Activated naive CD8-positive, alpha-beta T cell (primary cell): ENCODE measurements at regions not wholly inside any gene's neighbourhood (a gene's known extent, or its start where the extent isn't known, plus 50 kb on each side); places are given as distances from the start of the nearest gene placed in this dataset.

Experiments
- H3K27ac Mint-ChIP-seq: one replicate; pipeline ENCODE4 v1.8.0; 2021; ENCODE audit warnings: mixed read lengths
- H3K27me3 Mint-ChIP-seq: one replicate; pipeline ENCODE4 v1.8.0; 2021; ENCODE audit warnings: mixed read lengths
- H3K36me3 Mint-ChIP-seq: one replicate; pipeline ENCODE4 v1.8.0; 2021; ENCODE audit warnings: mixed read lengths
- H3K4me1 Mint-ChIP-seq: one replicate; pipeline ENCODE4 v1.8.0; 2021; ENCODE audit warnings: low read depth, mixed read lengths
- H3K4me3 Mint-ChIP-seq: one replicate; pipeline ENCODE4 v1.8.0; 2021; ENCODE audit warnings: mild to moderate bottlenecking, mixed read lengths
- H3K9me3 Mint-ChIP-seq: one replicate; pipeline ENCODE4 v1.8.0; 2021; ENCODE audit warnings: low read depth, mixed read lengths

DNA sequence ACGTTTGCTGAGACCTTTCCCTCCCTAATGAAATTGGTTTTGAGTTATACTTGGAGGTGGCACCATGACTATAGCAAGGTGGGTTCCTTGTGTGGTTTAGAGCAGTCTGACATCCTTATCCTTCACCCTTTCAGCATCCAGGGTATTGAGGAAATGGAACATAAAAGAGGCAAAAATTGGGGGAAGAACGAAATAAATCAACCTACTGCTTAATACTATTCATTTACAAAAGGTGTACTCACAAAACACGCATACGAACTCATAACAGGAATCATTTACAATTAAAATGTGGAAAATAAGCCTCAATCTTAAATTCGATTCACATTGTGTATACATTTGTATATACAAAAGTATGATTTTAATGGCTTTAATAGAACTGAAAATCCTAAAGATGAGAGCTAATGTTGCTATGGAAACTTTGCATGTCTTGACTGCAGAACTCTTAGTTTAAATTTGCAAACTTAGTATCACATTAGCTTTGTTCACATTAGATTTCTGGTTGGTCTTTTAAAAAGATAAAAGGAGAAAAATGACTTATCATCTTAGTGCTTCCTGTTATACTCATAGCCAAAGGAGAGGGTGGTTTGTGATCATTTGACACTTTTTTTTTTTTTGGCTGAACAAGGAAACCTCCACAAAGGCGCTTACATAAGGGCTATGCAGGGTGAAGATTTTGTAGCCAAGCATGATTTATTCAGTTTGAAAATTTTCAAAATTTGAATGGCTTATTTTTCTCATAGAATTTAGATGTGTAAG, 76.1 kb upstream of the ATXN1 start:
- Mint-ChIP-seq H3K4me3 (peak overlapping the region; percentile 58), H3K4me1 (peaks cover 30% of the 10 kb centered on the region), H3K27ac (no peak overlapping the region), H3K27me3 (no peaks in the 10 kb centered on the region), H3K9me3 (no peaks in the 10 kb centered on the region), H3K36me3 (peaks cover 2% of the 10 kb centered on the region)

DNA sequence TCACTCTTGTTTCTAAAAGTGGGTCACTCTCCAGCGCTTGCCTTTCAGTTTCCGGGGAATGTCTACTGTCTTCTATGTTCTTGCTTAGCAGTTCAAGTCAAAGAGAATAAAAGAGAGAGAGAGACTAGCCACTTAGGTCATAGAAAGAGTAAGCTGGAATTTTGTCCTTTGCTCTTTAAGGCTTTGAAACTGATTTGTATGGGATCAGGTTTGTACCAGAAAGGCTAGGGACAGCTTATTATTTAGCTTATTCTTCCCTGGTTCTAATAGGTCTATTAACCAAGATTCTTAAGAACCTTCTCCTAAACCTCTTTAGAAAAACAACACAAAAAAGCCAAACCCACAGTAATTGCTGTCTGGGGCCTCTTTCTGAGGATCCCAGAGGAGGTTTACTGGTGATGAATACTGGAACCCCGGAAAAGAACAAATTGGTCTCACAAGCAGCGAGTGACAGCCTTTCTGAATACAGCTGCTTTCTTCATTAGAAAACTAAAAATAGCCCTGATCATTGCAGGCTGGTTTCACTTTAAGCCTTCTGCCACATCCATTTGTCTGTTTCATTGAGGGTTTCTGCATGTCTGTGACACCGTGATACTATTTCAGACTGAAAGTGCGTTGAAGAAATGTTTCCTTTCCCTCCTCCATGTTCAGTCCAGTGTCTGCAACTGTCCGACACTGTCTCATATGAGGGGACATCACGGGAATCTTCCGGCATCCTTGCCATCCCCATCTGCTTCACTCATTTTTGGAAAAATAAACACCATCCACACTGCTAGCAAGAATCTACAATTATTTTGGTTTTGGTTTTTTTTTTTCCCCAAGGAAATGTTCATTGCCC, 75.1 kb upstream of the ATXN1 start:
- H3K36me3 Mint-ChIP-seq: peaks cover 2% of the 10 kb centered on the region
- no peaks in the 10 kb centered on the region for H3K27me3 Mint-ChIP-seq
- no peaks in the 10 kb centered on the region for H3K9me3 Mint-ChIP-seq
- peaks cover 30% of the 10 kb centered on the region for H3K4me1 Mint-ChIP-seq
- H3K27ac Mint-ChIP-seq: peak overlapping the region; percentile 16
- peak overlapping the region; percentile 58 for H3K4me3 Mint-ChIP-seq

DNA sequence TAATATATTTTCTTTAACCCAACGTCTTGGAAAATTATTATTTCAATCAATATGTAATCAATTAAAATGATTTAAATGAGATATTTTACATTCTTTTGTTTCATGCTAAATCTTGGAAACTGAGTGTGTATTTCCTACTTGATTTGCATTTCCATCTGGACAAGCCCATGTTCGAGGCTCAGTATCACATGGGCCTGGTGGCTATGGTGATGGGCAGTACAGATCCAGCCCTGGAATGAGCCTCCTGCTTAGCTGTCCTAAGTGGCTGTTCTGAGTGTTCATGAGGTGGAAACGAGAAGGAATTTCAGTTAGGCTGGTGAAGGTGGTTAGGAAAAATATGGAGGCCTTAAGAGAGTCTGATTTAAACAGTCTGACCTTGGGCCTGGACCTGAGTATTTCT, 73.0 kb upstream of the ATXN1 start:
- H3K27me3 Mint-ChIP-seq: no peaks in the 10 kb centered on the region
- peaks cover 26% of the 10 kb centered on the region for H3K4me1 Mint-ChIP-seq
- H3K9me3 Mint-ChIP-seq: no peaks in the 10 kb centered on the region
- H3K27ac Mint-ChIP-seq: no peak overlapping the region
- no peak overlapping the region for H3K4me3 Mint-ChIP-seq
- no peaks in the 10 kb centered on the region for H3K36me3 Mint-ChIP-seq

DNA sequence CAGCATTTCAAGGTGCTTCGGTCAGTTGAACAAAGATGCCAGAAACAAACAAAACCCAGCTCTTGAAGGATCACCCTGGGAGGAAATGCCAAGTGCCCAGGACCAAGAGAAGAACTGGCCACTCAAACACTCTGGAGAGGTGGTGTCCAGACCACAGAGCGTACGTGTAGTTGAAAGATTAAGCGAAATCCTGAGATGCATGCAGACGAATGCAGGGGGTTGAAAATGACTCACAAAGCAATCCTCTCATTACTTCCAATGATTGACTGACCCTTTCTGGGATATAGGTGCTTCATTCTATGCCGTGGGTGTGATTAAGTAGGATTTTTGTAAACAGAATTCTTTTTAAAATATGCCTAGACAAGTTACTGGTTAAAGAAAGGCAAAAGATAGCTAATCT, 71.5 kb upstream of the ATXN1 start:
- Mint-ChIP-seq H3K9me3 (no peaks in the 10 kb centered on the region), H3K27me3 (no peaks in the 10 kb centered on the region), H3K4me1 (peaks cover 21% of the 10 kb centered on the region), H3K36me3 (no peaks in the 10 kb centered on the region), H3K27ac (no peak overlapping the region), H3K4me3 (no peak overlapping the region)

DNA sequence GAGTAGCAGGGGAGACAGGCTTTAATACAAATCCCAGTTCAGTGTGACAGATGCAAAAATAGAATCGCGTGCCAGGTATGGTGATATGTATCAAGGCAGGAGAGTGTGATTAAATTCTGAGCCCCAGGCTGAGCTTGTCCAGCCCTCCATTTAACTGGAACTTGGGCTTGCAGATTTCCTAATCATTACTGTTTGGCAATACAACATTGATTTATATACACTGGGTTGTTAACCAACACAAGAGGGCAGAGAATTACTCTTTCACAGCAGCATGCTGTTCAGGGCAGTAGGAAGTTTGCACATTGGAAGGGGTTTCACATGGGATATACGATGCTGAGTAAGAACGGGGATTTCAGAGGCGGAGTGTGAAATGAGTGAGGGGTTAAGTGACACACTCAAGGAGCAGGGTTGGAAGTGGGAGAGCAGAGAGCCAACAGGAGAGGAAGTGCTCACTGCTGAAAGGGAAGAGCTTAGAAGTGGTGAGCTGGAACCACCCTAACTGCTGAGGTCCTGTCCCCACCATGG, 70.8 kb upstream of the ATXN1 start:
- Mint-ChIP-seq H3K36me3 (no peaks in the 10 kb centered on the region), H3K4me1 (peaks cover 18% of the 10 kb centered on the region), H3K9me3 (no peaks in the 10 kb centered on the region), H3K4me3 (no peak overlapping the region), H3K27ac (no peak overlapping the region), H3K27me3 (peaks cover 2% of the 10 kb centered on the region)

DNA sequence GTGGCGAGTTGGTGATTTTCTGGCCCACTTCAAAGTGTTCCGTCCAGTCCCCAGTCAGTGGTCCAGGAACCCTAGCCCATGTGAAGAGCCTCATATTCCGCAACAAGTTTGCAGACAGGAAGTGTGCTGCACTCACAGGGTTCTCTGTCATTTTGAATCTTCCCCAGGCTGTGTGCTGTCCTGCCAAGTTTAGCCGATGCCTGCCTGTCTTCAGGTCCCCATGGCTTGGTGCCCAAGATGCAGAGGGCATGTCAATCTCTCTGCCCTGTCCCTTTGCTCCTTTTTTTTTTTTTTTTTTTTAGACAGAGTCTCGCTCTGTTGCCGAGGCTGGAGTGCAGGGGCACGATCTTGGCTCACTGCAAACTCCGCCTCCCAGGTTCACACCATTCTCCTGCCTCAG, 69.9 kb upstream of the ATXN1 start:
- Mint-ChIP-seq H3K36me3 (no peaks in the 10 kb centered on the region), H3K4me3 (no peak overlapping the region), H3K27me3 (peaks cover 3% of the 10 kb centered on the region), H3K27ac (no peak overlapping the region), H3K9me3 (no peaks in the 10 kb centered on the region), H3K4me1 (peaks cover 8% of the 10 kb centered on the region)

DNA sequence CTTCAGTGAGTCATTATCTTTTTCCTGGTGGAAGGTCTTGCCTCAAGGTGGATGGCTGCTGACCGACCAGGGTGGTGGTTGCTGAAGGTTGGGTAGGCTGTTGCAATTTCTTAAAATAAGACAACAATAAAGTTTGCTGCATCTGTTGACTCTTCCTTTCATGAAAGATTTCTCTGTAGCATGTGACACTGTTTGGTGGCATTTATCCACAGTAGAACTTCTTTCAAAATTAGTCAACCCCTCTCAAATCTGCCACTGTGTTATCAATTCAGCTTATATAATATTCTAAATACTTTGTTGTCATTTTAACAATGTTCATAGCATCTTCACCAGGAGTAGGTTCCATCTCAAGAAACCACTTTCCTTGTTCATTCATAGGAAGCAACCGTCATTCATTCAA, 66.8 kb upstream of the ATXN1 start:
- Mint-ChIP-seq H3K4me3 (no peak overlapping the region), H3K4me1 (peaks cover 5% of the 10 kb centered on the region), H3K27ac (no peak overlapping the region), H3K27me3 (peaks cover 4% of the 10 kb centered on the region), H3K9me3 (no peaks in the 10 kb centered on the region), H3K36me3 (no peaks in the 10 kb centered on the region)

DNA sequence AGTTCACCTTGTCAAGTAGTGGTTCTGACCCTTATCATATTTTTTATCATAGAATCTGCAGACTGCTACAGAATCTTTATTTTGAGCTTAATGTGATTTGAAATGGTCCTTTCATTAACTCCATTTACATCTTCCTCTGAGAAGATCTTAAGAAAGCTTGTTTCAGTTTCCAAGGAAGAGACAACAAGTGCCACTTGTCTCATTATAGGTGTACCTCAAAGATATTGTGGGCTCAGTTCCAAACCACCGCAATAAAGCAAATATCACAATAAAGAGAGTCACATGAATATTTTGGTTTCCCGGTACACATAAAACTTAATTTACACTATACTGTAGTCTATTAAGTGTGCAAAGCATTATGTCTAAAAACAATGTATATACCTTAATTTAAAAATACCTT, 66.4 kb upstream of the ATXN1 start:
- H3K4me3 Mint-ChIP-seq: no peak overlapping the region
- no peaks in the 10 kb centered on the region for H3K36me3 Mint-ChIP-seq
- peaks cover 4% of the 10 kb centered on the region for H3K27me3 Mint-ChIP-seq
- H3K4me1 Mint-ChIP-seq: peaks cover 5% of the 10 kb centered on the region
- H3K27ac Mint-ChIP-seq: no peak overlapping the region
- no peaks in the 10 kb centered on the region for H3K9me3 Mint-ChIP-seq

DNA sequence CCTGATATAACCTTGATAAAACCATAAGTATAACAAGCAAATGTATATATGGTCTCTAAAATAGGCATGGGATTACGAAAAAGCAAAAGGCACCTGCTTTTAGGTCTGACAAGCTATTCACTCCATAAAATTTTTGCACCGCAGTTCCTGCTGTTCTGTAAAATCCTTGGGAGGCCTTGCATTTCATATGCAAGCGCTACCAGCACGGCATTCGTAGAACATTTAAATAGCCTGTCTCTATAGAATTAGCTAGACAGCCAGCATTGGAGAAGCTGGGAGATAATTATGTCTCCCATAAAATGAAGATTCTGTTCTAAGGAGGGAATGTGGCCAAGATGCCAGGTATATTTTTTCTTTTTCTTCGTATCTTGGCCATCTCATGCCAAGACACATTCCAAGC, 64.5 kb upstream of the ATXN1 start:
- Mint-ChIP-seq H3K27ac (no peak overlapping the region), H3K4me1 (peaks cover 5% of the 10 kb centered on the region), H3K4me3 (no peak overlapping the region), H3K9me3 (no peaks in the 10 kb centered on the region), H3K36me3 (no peaks in the 10 kb centered on the region), H3K27me3 (peaks cover 4% of the 10 kb centered on the region)

DNA sequence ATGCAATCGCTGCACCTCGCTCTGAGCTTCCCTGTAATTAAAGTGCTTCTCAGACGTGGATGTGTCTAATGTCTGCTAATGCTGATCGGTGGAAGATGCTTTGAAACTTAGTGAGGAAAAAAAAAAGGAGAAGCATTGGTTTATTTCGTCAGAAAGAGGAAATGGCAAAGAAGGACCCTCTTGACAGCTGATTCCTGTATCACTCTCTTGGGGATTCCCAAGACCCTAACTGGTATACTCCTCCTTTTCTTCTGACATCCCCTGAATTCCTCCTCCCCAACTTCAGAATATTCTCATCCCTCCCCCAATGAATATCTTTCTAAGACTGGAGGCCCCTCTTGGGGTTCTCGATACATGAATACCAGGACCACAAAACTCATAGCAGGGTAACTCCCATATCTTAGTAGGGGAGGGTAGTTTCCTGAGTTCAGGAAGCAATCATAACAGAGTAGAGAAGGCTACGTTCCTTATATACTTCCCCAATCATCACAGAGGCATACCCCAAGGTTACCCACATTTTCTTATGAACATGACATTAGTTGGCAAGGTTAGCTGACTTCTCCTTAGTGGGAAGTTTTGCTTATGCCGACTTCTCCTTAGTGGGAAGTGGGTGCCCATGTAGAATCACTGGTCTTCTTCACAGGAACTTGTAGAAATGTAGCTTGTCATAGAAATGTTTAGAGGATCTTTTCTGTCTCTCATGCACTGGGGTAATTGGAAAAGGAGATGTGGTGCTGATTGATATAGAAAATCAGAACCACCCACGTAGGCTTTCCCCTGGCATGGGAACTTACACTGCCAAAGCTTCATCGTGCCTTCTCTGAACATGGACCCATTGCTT, 63.8 kb upstream of the ATXN1 start:
- H3K36me3 Mint-ChIP-seq: no peaks in the 10 kb centered on the region
- H3K27me3 Mint-ChIP-seq: peaks cover 4% of the 10 kb centered on the region
- no peak overlapping the region for H3K27ac Mint-ChIP-seq
- H3K4me1 Mint-ChIP-seq: peaks cover 5% of the 10 kb centered on the region
- no peak overlapping the region for H3K4me3 Mint-ChIP-seq
- H3K9me3 Mint-ChIP-seq: no peaks in the 10 kb centered on the region

DNA sequence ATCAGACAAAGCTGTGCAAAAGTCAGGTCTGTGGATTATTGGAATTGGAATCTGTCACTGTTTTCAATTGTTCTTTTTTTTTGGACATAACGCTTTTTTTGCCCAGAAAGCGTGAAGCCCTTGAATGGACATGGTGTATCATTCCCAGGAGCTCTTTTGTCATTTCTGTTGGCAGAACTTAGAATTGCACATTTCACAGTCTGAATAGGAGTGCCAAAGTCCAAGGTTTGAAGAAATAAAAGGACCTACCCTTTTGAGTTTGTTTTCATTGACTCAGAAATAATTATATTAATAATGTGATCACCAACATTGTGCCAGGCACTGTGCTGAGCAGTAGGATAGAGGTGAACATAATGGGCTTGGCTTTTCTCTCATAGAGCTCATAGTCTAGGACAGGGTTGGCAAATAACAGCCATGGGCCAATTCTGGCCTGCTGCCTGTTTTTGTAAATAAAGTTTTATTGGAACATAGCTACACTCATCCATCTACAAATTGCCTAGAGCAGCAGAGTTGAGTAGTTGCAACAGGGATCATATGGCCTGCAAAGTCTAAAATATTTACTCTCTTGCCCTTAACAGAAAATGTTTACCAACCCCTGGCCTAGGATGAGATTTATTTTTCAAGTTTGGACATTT, 62.6 kb upstream of the ATXN1 start:
- Mint-ChIP-seq H3K27ac (no peak overlapping the region), H3K4me3 (no peak overlapping the region), H3K36me3 (no peaks in the 10 kb centered on the region), H3K4me1 (peaks cover 5% of the 10 kb centered on the region), H3K9me3 (no peaks in the 10 kb centered on the region), H3K27me3 (peaks cover 4% of the 10 kb centered on the region)

DNA sequence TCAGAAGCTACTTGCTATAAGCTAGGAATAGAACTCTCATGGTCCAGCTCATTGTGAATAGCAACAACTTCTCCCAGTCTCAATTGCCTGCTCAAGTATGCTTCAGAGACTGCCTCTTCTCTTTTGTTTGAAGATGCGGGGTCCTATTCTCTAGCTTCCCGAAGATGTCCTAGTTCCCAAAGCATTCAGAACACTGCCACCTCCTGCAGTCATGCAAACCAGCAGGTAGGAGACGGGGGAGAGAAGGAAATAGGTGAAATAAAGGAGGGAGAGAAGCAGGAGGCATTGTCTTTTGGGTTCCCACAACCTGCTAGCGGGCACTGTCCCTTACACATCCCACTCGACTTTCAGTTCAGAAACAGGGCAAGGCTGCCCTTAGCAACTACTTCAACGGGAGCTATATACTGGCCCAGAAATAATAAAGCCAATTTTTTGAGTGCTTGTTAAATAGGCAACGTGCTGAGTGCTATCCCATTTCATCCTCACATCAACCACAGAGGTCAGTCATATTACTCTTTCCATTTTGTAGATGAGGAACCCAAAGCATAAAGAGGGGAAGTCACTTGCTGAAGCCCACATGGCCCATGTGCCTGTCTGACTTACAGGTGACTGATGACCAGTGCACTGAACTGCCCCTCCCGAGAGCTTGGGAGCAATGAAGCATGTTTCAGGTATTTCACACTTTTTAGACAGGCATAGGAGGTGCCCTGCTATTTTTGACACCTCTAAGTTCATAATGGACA, 61.9 kb upstream of the ATXN1 start:
- no peak overlapping the region for H3K4me3 Mint-ChIP-seq
- H3K27me3 Mint-ChIP-seq: peaks cover 4% of the 10 kb centered on the region
- H3K36me3 Mint-ChIP-seq: no peaks in the 10 kb centered on the region
- H3K4me1 Mint-ChIP-seq: peaks cover 4% of the 10 kb centered on the region
- H3K9me3 Mint-ChIP-seq: no peaks in the 10 kb centered on the region
- H3K27ac Mint-ChIP-seq: no peak overlapping the region

DNA sequence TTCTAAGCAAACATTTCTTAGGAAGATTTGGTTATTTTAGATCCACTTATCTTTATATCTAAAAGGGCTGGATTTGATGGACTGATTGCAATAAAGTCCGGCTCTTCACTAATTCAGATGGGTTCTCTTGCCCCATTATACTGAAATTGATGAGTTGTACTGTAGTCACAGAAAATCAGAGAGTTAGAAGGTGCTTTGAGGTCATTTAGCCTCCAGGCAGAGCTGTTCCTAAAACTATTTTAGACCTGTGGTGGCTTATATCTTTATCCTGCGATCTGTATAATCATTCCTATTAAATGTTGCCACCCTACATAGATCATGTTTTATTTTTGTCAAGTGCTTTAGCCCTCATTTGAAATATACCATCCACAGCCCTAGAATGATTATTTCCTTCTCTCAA, 61.3 kb upstream of the ATXN1 start:
- no peaks in the 10 kb centered on the region for H3K9me3 Mint-ChIP-seq
- no peaks in the 10 kb centered on the region for H3K36me3 Mint-ChIP-seq
- H3K4me1 Mint-ChIP-seq: peaks cover 1% of the 10 kb centered on the region
- H3K27ac Mint-ChIP-seq: no peak overlapping the region
- no peak overlapping the region for H3K4me3 Mint-ChIP-seq
- H3K27me3 Mint-ChIP-seq: peaks cover 3% of the 10 kb centered on the region

DNA sequence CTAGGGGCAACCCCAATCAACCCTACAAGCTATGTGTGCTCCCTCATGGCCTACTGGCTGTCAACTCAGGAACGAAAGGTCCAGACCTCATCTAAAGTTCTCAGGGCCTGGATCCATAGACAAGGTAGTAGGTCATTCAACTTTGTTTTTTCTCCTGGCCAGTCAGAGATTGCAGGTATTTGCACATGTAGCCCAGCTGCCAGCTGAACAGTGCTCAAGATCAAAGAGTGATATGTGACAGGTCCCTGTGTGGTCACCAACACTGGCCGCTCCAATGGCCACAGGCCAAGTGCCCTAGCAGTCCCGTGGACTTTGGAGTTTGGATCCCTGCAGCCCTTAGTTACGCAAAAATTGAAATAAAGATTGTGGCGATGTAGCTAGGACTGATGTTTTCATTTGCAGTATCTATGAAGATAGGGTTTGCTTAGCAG, 60.6 kb upstream of the ATXN1 start:
- Mint-ChIP-seq H3K4me1 (no peaks in the 10 kb centered on the region), H3K4me3 (no peak overlapping the region), H3K36me3 (no peaks in the 10 kb centered on the region), H3K9me3 (no peaks in the 10 kb centered on the region), H3K27ac (no peak overlapping the region), H3K27me3 (peaks cover 2% of the 10 kb centered on the region)
